HG03521 (cell line): ENCODE measurements at regions not wholly inside any gene's neighbourhood (a gene's known extent, or its start where the extent isn't known, plus 50 kb on each side); places are given as distances from the start of the nearest gene placed in this dataset.

ENCODE experiments used
- ATAC-seq: cut with Tn5 transposase; IDR thresholded peaks from one replicate; pipeline ENCODE4 v1.9.1; 2021; ENCODE audit warnings: mild to moderate bottlenecking, moderate library complexity; ENCODE audit not compliant: unreplicated experiment

GRCh38 chr2:236793023-236794011 is 223.7 kb downstream of the ACKR3 start:
- no peak for ATAC-seq

DNA sequence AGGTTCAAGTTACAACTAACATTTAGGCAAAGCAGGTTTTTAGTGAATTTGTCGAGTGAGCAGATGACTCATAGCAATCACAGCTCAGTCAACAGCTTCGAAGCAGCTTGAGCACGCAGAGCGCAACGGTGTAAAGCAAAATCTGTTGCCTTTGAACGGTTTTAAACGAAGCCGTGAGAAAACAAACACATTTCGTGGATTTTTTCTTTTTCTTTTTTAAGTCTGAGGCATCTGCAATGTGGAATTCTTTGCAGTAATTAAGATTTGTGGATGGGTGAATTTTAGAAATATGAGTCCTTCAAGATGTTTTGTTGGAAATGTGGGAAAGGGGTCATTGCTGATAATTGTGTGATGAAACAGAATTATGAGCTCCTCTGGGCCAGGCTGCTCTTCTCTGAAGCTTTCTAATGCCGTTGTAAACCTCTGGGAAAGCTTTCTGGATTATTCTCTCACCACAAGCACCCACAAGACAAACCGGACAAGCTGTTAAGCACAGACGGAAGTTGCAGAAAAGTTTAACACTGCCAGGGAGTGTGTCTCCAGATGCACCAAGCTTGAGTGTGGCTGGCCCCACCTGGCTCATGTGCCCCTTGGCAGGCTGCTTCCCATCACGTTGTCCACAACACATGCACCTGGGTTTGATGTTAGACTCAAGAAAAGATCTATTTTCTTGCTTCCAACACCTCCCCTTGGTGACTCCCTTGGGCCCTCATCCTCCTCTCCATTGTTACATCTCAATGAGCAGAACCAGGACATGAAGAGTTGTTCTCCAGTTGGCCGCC is 224.7 kb downstream of the ACKR3 start:
- no peak for ATAC-seq

GRCh38 chr2:236795169-236795860 is 225.7 kb downstream of the ACKR3 start:
- no peak for ATAC-seq

DNA sequence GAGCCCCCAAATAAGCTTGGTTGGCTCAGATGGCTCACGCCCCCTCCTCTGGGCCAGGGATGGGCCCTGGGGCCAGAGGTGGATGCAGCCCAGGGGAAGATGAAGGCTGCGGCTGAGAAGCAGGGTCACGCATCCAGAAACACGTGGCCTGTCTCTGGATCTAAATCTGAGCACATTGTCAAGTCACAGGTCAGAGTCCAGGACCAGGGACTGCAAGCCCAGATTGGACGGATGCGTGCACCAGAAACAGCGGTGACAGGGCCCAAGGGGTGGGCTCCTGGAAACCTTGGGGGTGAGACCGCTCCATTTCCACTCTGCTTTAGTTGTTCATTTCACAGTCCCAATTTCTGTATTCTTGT is 226.2 kb downstream of the ACKR3 start:
- no peak for ATAC-seq

DNA sequence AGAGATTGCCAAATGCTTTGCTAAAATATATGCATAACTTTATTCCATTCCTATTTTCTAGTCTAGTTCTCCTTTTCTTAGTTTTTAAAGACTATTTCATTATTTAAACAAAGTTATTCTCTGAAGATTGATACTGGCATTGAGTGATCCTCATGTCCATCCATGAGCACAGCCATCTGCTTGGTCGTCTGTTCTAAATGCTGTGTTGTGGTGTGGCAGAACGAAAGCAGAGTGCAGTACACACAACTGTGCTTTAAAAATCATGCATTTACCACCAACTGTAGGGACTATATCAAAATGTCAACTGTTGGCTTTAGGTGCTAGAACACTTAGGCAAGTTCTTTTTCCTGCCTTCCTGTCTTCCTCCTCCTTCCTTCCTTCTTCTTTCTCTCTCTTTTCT is 226.6 kb downstream of the ACKR3 start:
- ATAC-seq: no peak

GRCh38 chr2:236797411-236797810 is 227.8 kb downstream of the ACKR3 start:
- no peak for ATAC-seq

GRCh38 chr2:236798491-236798890 is 228.9 kb downstream of the ACKR3 start:
- no peak for ATAC-seq

- no peak for ATAC-seq
These were observed 229.9 kb downstream of the ACKR3 start for GRCh38 chr2:236799391-236800026.

- no peak for ATAC-seq
These were observed 233.2 kb downstream of the ACKR3 start for GRCh38 chr2:236802862-236803261.

GRCh38 chr2:236803621-236804020 is 234.0 kb downstream of the ACKR3 start:
- no peak for ATAC-seq

DNA sequence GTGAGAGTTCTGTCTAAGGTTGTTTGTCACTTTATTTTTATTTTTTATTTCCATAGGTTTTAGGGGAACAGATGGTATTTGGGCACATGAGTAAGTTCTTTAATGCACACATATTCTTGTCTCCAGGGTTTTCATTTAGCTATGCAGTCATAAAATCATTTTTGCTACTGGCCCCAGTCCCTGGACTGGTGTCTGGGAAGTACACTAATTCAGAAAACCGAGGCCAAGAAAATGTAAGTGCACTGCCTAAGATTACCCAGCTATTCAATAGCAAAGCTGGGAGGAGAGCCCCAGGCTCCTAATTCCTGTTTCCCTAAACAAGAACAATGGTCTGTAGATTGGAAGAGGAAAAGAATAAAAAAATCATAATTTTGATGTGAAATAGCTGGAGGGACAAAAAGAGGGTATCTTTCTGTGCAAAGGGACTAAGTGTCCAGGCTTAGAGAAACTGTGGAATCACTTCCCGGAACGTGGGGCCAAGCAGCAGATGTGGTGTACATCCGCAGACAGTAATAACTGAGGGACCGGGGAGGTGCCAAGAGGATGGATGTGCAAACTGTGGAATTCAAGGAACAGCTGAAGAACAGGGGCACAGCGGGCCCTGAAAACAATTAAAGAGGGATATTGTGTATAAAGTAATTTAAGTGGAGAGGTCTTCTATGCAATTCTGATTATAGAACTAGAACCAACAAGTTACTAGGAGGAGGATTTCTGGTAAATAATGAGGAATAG is 236.3 kb downstream of the ACKR3 start:
- ATAC-seq: no peak

DNA sequence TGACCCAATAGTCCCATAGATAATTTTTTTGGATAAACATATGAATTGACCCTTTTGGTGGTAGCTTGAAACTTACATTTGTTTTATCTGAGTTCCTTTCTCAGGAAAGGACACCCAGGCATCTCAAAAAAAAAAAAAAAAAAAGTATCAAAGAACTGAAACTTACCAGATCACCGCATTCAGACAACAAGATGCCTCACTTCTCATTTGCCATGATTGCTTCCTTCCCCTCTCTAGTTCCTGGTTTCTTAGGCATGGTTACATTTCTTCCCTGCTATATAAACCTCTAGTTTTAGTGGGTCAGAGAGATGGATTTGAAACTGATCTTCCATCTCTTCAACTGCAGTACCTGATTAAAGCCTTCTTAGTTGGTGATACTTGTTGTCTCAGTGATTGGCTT is 240.1 kb downstream of the ACKR3 start:
- no peak for ATAC-seq

GRCh38 chr2:236811062-236811656 is 241.5 kb downstream of the ACKR3 start:
- ATAC-seq: no peak

DNA sequence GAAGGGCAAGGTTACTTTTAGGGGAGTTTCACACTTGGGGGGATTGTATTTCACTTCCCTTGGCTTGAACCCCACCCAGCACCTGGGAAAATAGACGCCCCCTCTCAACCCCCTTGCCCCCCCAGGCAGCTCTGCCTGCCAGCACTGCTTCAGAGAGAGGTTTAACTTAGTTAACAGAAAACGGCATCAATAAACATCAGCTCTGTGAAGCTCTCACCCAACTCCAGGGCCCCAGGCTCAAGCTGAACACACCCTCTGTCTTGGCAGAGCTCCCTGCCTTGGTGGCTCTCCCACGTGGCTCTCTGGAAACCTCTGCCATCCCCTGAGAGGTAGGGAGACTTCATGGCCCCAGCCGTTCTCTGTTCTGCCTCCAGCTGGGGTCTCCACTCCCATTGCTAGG is 244.1 kb downstream of the ACKR3 start:
- no peak for ATAC-seq

DNA sequence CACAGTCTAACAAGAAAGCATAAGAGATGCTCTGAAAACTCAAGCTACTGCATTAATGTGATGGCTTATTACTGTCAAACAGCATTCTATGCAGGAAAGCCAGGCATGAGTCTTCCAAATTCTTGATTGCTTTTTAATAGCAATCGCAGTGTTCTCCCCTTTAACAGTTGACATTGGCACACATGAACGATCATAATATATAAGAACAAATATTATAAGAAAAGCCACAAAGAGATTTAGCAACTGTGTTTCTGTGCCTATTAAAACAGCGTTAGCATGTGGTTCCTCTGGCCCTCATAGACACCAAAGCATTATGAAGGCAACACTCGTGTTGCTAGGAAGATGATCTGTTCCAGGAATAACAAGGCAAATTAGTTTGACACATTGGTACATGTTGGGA is 245.0 kb downstream of the ACKR3 start:
- ATAC-seq: no peak

GRCh38 chr2:236815746-236816145 is 246.1 kb downstream of the ACKR3 start:
- ATAC-seq: no peak

- no peak for ATAC-seq
These were observed 246.9 kb downstream of the ACKR3 start for GRCh38 chr2:236816197-236817170.

- no peak for ATAC-seq
These were observed 248.8 kb downstream of the ACKR3 start for GRCh38 chr2:236818281-236819045.
